ENCODE measurements at regions not wholly inside any gene's neighbourhood (a gene's known extent, or its start where the extent isn't known, plus 50 kb on each side); places are given as distances from the start of the nearest gene placed in this dataset.

GRCh38 chr2:199707593-199708185 is 143.3 kb downstream of the FTCDNL1 start:
- no peak overlapping the region for H2AFZ ChIP-seq (ENCODE audit: low read depth, low read length)
- no peaks in the 10 kb centered on the region for H4K20me1 ChIP-seq (replicated peaks; ENCODE audit: control insufficient read depth, extremely low read depth, insufficient read depth, low read length)
- no peak overlapping the region for H3K4me3 ChIP-seq (replicated peaks in 1 of 3; ENCODE audit: insufficient read depth in 1 of 3, low read depth in 1 of 3, low read length in 3 of 3)
- FAIRE-seq: no peak
- H3K4me1 ChIP-seq (ENCODE audit: control insufficient read depth, extremely low read depth, insufficient read depth, low read length): no peaks in the 10 kb centered on the region
- intact Hi-C loops (cut with micrococcal nuclease): no loop called here
- no TSS peak for BruUV-seq (replicated peaks)
- no peaks in the 10 kb centered on the region for H3K9me3 ChIP-seq (replicated peaks; ENCODE audit: control insufficient read depth, insufficient read depth, low read length)
- DNase-seq (ENCODE audit: low read depth, low spot score): no peak
- ChIA-PET POLR2A (no interaction called here), CTCF (no interaction called here)
- no peak for TF ChIP-seq JUN (IDR thresholded peaks at IDR 0.05; ENCODE audit: borderline replicate concordance, insufficient read depth, insufficient read length, low read depth)
- TF ChIP-seq POLR2A (IDR thresholded peaks at IDR 0.05; ENCODE audit: low read depth, low read length): no peak
- TF ChIP-seq CTCF (IDR thresholded peaks at IDR 0.05; ENCODE audit: extremely low read depth in 1 of 2, insufficient read depth in 1 of 2, low read depth in 1 of 2, low read length in 2 of 2): no peak
- no peak for TF ChIP-seq EZH2 (IDR thresholded peaks at IDR 0.05; ENCODE audit: borderline replicate concordance, low read depth, low read length, severe bottlenecking)
- TF ChIP-seq GATA2 (IDR thresholded peaks at IDR 0.05; ENCODE audit: insufficient read depth, insufficient read length, low read depth, low read length): no peak
- TF ChIP-seq POLR2AphosphoS5 (IDR thresholded peaks at IDR 0.05; ENCODE audit: insufficient read depth, low read depth, low read length): no peak
- no peak for TF ChIP-seq MAX (IDR thresholded peaks at IDR 0.05; ENCODE audit: insufficient read depth, insufficient read length)
- H3K36me3 ChIP-seq (ENCODE audit: control insufficient read depth in 2 of 2, extremely low read depth in 1 of 2, insufficient read depth in 2 of 2, low read length in 2 of 2): no peaks in the 10 kb centered on the region
- H3K4me2 ChIP-seq (ENCODE audit: insufficient read depth, low read length): no peak overlapping the region
- H3K27me3 ChIP-seq (ENCODE audit: control insufficient read depth in 2 of 2, insufficient read depth in 2 of 2, low read length in 2 of 2): no peaks in the 10 kb centered on the region
- no peaks in the 10 kb centered on the region for H3K79me2 ChIP-seq (ENCODE audit: control insufficient read depth, insufficient read depth, low read length)
- H3K9ac ChIP-seq (replicated peaks; ENCODE audit: extremely low read depth, insufficient read depth, low read length): no peak overlapping the region
- no peak overlapping the region for H3K27ac ChIP-seq (ENCODE audit: insufficient read depth, low read depth, low read length)
- H3K9me1 ChIP-seq (replicated peaks; ENCODE audit: control insufficient read depth, extremely low read depth, insufficient read depth, low read length): no peaks in the 10 kb centered on the region
- dilution Hi-C loops (cut with MboI; ENCODE audit: extremely low pct_ligation_motif_present, low sequenced_read_pairs): no loop called here

All from endothelial cell of umbilical vein (primary cell).